Psoas muscle (tissue), 7 donors: ENCODE measurements at regions not wholly inside any gene's neighbourhood (a gene's known extent, or its start where the extent isn't known, plus 50 kb on each side); places are given as distances from the start of the nearest gene placed in this dataset.

ENCODE experiments used
- ATAC-seq, 4 donors: fragments of 200-7000 bp; cut with Tn5 transposase; one replicate each; pipeline ENCODE4 v1.9.1; 2020; ENCODE audit warnings: moderate library complexity in 3 of 4, mild to moderate bottlenecking in 2 of 4
- DNase-seq, 2 donors: peaks; one replicate each; pipeline ENCODE4 v3.0.0-alpha.2; 2020
- H3K27ac ChIP-seq: fragments of 200-600 bp; one replicate; pipeline ENCODE4 v1.8.0; 2022
- H3K27me3 ChIP-seq, 3 donors: fragments of 200-600 bp in 1 of 3; one replicate each; pipeline versions ENCODE4 v1.6.1 to v1.8.0; 2013 to 2022; ENCODE audit warnings: low read length in 2 of 3, mild to moderate bottlenecking in 2 of 3, moderate library complexity in 1 of 3; ENCODE audit not compliant: insufficient read depth in 3 of 3
- H3K36me3 ChIP-seq, 2 donors: fragments of 200-600 bp in 1 of 2; one replicate each; pipeline versions ENCODE4 v1.6.1 to v1.8.0; 2013 to 2022; ENCODE audit warnings: low read depth in 1 of 2, mild to moderate bottlenecking in 1 of 2, moderate library complexity in 1 of 2; ENCODE audit not compliant: insufficient read depth in 1 of 2
- H3K4me1 ChIP-seq: fragments of 200-600 bp; one replicate; pipeline ENCODE4 v1.8.0; 2022
- H3K4me3 ChIP-seq: fragments of 200-600 bp; one replicate; pipeline ENCODE4 v1.8.0; 2022; ENCODE audit warnings: mild to moderate bottlenecking
- H3K9me3 ChIP-seq: fragments of 200-600 bp; one replicate; pipeline ENCODE4 v1.8.0; 2022
- WGBS, 3 donors: extraction: QIAGEN DNeasy Blood & Tissue Kit; methylation state at CpG; one replicate each; pipeline versions ENCODE4 v1.1.6 to v1.1.7; 2013; 5-methylcytosine and 5-hydroxymethylcytosine counted together
- intact Hi-C, 2 donors: fragments of 100-400 bp; cut with DNase I; formaldehyde crosslinking; loops; one replicate each; pipeline versions ENCODE4 v1.11.0 to v1.14.2; 2022
- TF ChIP-seq, protein P1 (sequence below): fragments of 200-600 bp; IDR thresholded peaks from one replicate; pipeline ENCODE4 v1.8.0; 2022; ENCODE audit warnings: antibody characterized with exemption
- donor health status: healthy with polysubstance abuse.
- donor health status: DM: no; HTN: no; CAD: no; lungs with moderate emphysema.
- donor health status: Bipolar disorder and iron deficiency.
- donor health status: healthy.
- donor health status: DM: yes; HTN: yes; CAD: no.
- donor health status: DM: no; HTN: no; CAD: no.
- donor health status: DM: yes; HTN: yes; CAD: no.

DNA sequence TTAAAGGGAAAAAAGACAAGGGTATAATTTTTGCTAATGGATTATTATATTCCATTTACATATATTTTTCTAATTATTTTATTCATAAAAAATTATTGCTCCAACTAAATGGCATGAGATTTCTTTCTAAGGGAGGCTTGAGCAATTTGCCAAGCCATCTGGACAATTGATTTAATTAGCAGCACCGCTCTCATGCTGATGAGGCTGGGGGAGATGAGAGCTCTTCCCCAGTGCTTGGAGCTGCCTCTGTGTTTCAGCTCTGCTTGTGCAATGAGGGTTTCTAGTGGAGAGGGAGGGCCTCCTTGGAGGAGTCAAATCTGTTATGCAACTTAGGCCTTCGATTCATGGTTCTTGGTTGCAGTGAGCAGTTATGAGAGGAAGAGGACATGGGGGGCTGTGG lies 574.3 kb downstream of the TCERG1L start:
- DNase-seq = no peak
- WGBS, 3 donors = 39 to 50% (median 42%) methylated on average over 2 of the region's 2 CpGs
- no peak overlapping the region for H3K27ac ChIP-seq
- peaks cover 0 to 2% (median 0%) of the 10 kb centered on the region in 3 donors for H3K27me3 ChIP-seq
- H3K4me1 ChIP-seq = no peaks in the 10 kb centered on the region
- H3K9me3 ChIP-seq = no peaks in the 10 kb centered on the region
- ATAC-seq = no peak
- no peak overlapping the region for H3K4me3 ChIP-seq
- H3K36me3 ChIP-seq = no peaks in the 10 kb centered on the region
- intact Hi-C loops = no loop called here
- TF ChIP-seq, protein P1, sequence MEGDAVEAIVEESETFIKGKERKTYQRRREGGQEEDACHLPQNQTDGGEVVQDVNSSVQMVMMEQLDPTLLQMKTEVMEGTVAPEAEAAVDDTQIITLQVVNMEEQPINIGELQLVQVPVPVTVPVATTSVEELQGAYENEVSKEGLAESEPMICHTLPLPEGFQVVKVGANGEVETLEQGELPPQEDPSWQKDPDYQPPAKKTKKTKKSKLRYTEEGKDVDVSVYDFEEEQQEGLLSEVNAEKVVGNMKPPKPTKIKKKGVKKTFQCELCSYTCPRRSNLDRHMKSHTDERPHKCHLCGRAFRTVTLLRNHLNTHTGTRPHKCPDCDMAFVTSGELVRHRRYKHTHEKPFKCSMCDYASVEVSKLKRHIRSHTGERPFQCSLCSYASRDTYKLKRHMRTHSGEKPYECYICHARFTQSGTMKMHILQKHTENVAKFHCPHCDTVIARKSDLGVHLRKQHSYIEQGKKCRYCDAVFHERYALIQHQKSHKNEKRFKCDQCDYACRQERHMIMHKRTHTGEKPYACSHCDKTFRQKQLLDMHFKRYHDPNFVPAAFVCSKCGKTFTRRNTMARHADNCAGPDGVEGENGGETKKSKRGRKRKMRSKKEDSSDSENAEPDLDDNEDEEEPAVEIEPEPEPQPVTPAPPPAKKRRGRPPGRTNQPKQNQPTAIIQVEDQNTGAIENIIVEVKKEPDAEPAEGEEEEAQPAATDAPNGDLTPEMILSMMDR = no peak

GRCh38 chr10:130737621-130738020 lies 573.9 kb downstream of the TCERG1L start:
- intact Hi-C loops = no loop called here
- ATAC-seq = no peak
- Histone ChIP-seq H3K9me3 (no peaks in the 10 kb centered on the region), H3K27me3 (peaks cover 0 to 2% (median 0%) of the 10 kb centered on the region in 3 donors), H3K4me1 (no peaks in the 10 kb centered on the region), H3K4me3 (no peak overlapping the region), H3K27ac (no peak overlapping the region), H3K36me3 (no peaks in the 10 kb centered on the region)
- peak in 1 of 2 donors; percentile 8 for DNase-seq
- 32 to 35% (median 33%) methylated on average over 5 of the region's 5 CpGs for WGBS, 3 donors
- TF ChIP-seq, protein P1 = no peak

GRCh38 chr10:130739016-130739756 lies 572.3 kb downstream of the TCERG1L start:
- peaks cover 0 to 2% (median 0%) of the 10 kb centered on the region in 3 donors for H3K27me3 ChIP-seq
- no peak for ATAC-seq
- no peaks in the 10 kb centered on the region for H3K36me3 ChIP-seq
- H3K4me3 ChIP-seq = no peak overlapping the region
- H3K27ac ChIP-seq = no peak overlapping the region
- TF ChIP-seq, protein P1 = no peak
- 86 to 93% (median 88%) methylated on average over 6 of the region's 6 CpGs for WGBS, 3 donors
- no peaks in the 10 kb centered on the region for H3K4me1 ChIP-seq
- H3K9me3 ChIP-seq = no peaks in the 10 kb centered on the region
- intact Hi-C loops = no loop called here
- DNase-seq = no peak

- H3K4me1 ChIP-seq = no peaks in the 10 kb centered on the region
- no peaks in the 10 kb centered on the region for H3K36me3 ChIP-seq
- TF ChIP-seq, protein P1 = no peak
- ATAC-seq (no peak), DNase-seq (no peak)
- no peak overlapping the region for H3K27ac ChIP-seq
- 74 to 77% (median 75%) methylated on average over 9 of the region's 9 CpGs for WGBS, 3 donors
- H3K4me3 ChIP-seq = no peak overlapping the region
- H3K27me3 ChIP-seq = peaks cover 0 to 2% (median 0%) of the 10 kb centered on the region in 3 donors
- no peaks in the 10 kb centered on the region for H3K9me3 ChIP-seq
- intact Hi-C loops = no loop called here
These were observed 571.8 kb downstream of the TCERG1L start for GRCh38 chr10:130739757-130740145.

GRCh38 chr10:130740166-130740565 lies 571.4 kb downstream of the TCERG1L start:
- WGBS, 3 donors = 71 to 86% (median 81%) methylated on average over 11 of the region's 11 CpGs
- no peak for ATAC-seq
- Histone ChIP-seq H3K36me3 (no peaks in the 10 kb centered on the region), H3K27ac (no peak overlapping the region), H3K4me3 (no peak overlapping the region), H3K4me1 (no peaks in the 10 kb centered on the region), H3K27me3 (peaks cover 0 to 2% (median 0%) of the 10 kb centered on the region in 3 donors), H3K9me3 (no peaks in the 10 kb centered on the region)
- intact Hi-C loops = no loop called here
- no peak for DNase-seq
- TF ChIP-seq, protein P1 = no peak
